Muscle layer of duodenum (tissue), 2 donors: ENCODE measurements at regions not wholly inside any gene's neighbourhood (a gene's known extent, or its start where the extent isn't known, plus 50 kb on each side); places are given as distances from the start of the nearest gene placed in this dataset.

Experiments used
- H3K27ac ChIP-seq: one replicate; pipeline ENCODE4 v1.7.0; 2013; ENCODE audit warnings: mild to moderate bottlenecking, low read length
- H3K27me3 ChIP-seq: one replicate; pipeline ENCODE4 v1.7.0; 2013; ENCODE audit warnings: low read depth, mild to moderate bottlenecking, control low read depth, low read length
- H3K36me3 ChIP-seq, 2 donors: one replicate each; pipeline ENCODE4 v1.7.0; 2013; ENCODE audit warnings: low read length in 2 of 2, control low read depth in 1 of 2, mild to moderate bottlenecking in 1 of 2; ENCODE audit not compliant: insufficient read depth in 2 of 2, control insufficient read depth in 1 of 2
- H3K4me1 ChIP-seq, 2 donors: one replicate each; pipeline ENCODE4 v1.7.0; 2013; ENCODE audit warnings: low read length in 2 of 2, mild to moderate bottlenecking in 2 of 2, control low read depth in 1 of 2, moderate library complexity in 1 of 2; ENCODE audit not compliant: insufficient read depth in 2 of 2, control insufficient read depth in 1 of 2
- H3K4me3 ChIP-seq, 2 donors: one replicate each; pipeline ENCODE4 v1.7.0; 2013; ENCODE audit warnings: low read length in 2 of 2, low read depth in 1 of 2, mild to moderate bottlenecking in 1 of 2
- H3K9me3 ChIP-seq, 2 donors: one replicate each; pipeline ENCODE4 v1.7.0; 2013; ENCODE audit warnings: low read length in 2 of 2, control low read depth in 1 of 2, mild to moderate bottlenecking in 1 of 2; ENCODE audit not compliant: control insufficient read depth in 1 of 2
- donor health status: healthy.

- Histone ChIP-seq H3K27me3 (no peaks in the 10 kb centered on the region), H3K4me3 (no peak overlapping the region), H3K36me3 (no peaks in the 10 kb centered on the region), H3K27ac (no peak overlapping the region), H3K4me1 (peaks cover 15 to 17% of the 10 kb centered on the region in 2 donors), H3K9me3 (no peaks in the 10 kb centered on the region)
Observed at GRCh38 chr20:40568200-40568599, 120.8 kb downstream of the MAFB start.

GRCh38 chr20:40565682-40566040, 123.4 kb downstream of the MAFB start:
- peaks cover 15 to 21% of the 10 kb centered on the region in 2 donors for H3K4me1 ChIP-seq

GRCh38 chr20:40565001-40565681, 123.9 kb downstream of the MAFB start:
- Histone ChIP-seq H3K27ac (no peak overlapping the region), H3K9me3 (no peaks in the 10 kb centered on the region), H3K27me3 (no peaks in the 10 kb centered on the region), H3K4me1 (peaks cover 15 to 21% of the 10 kb centered on the region in 2 donors), H3K4me3 (no peak overlapping the region), H3K36me3 (no peaks in the 10 kb centered on the region)

More at GRCh38 chr20:40565682-40566040, 123.4 kb downstream of the MAFB start:
- no peaks in the 10 kb centered on the region for H3K36me3 ChIP-seq
- no peaks in the 10 kb centered on the region for H3K27me3 ChIP-seq
- no peaks in the 10 kb centered on the region for H3K9me3 ChIP-seq
- no peak overlapping the region for H3K27ac ChIP-seq
- H3K4me3 ChIP-seq = no peak overlapping the region

GRCh38 chr20:40563296-40563950, 125.6 kb downstream of the MAFB start:
- Histone ChIP-seq H3K4me3 (no peak overlapping the region), H3K27me3 (no peaks in the 10 kb centered on the region), H3K4me1 (peaks cover 15 to 21% of the 10 kb centered on the region in 2 donors), H3K9me3 (no peaks in the 10 kb centered on the region), H3K27ac (no peak overlapping the region), H3K36me3 (no peaks in the 10 kb centered on the region)

- no peaks in the 10 kb centered on the region for H3K36me3 ChIP-seq
- no peaks in the 10 kb centered on the region for H3K27me3 ChIP-seq
- no peaks in the 10 kb centered on the region for H3K9me3 ChIP-seq
- no peak overlapping the region for H3K27ac ChIP-seq
- H3K4me3 ChIP-seq = no peak overlapping the region
- peaks cover 15 to 21% of the 10 kb centered on the region in 2 donors for H3K4me1 ChIP-seq
Observed at GRCh38 chr20:40562031-40562430, 127.0 kb downstream of the MAFB start.

GRCh38 chr20:40561187-40561586, 127.8 kb downstream of the MAFB start:
- no peak overlapping the region for H3K27ac ChIP-seq
- no peak overlapping the region for H3K4me3 ChIP-seq
- H3K27me3 ChIP-seq = no peaks in the 10 kb centered on the region
- H3K9me3 ChIP-seq = no peaks in the 10 kb centered on the region
- H3K36me3 ChIP-seq = no peaks in the 10 kb centered on the region
- peaks cover 15 to 21% of the 10 kb centered on the region in 2 donors for H3K4me1 ChIP-seq

- H3K36me3 ChIP-seq = no peaks in the 10 kb centered on the region
- H3K4me3 ChIP-seq = no peak overlapping the region
- no peak overlapping the region for H3K27ac ChIP-seq
- no peaks in the 10 kb centered on the region for H3K27me3 ChIP-seq
- H3K9me3 ChIP-seq = peaks cover 0 to 4% of the 10 kb centered on the region in 2 donors
- H3K4me1 ChIP-seq = peaks cover 0 to 4% of the 10 kb centered on the region in 2 donors
Observed at GRCh38 chr20:40558212-40558611, 130.8 kb downstream of the MAFB start.

- Histone ChIP-seq H3K4me1 (no peaks in the 10 kb centered on the region), H3K27ac (no peak overlapping the region)
Observed at GRCh38 chr20:40551125-40551530, 137.9 kb downstream of the MAFB start.

GRCh38 chr20:40547483-40548091, 141.4 kb downstream of the MAFB start:
- Histone ChIP-seq H3K36me3 (no peaks in the 10 kb centered on the region), H3K9me3 (no peaks in the 10 kb centered on the region), H3K4me1 (no peaks in the 10 kb centered on the region), H3K4me3 (no peak overlapping the region), H3K27me3 (no peaks in the 10 kb centered on the region), H3K27ac (no peak overlapping the region)

More at GRCh38 chr20:40551125-40551530, 137.9 kb downstream of the MAFB start:
- Histone ChIP-seq H3K9me3 (peaks cover 0 to 4% of the 10 kb centered on the region in 2 donors), H3K4me3 (no peak overlapping the region), H3K36me3 (no peaks in the 10 kb centered on the region), H3K27me3 (no peaks in the 10 kb centered on the region)

GRCh38 chr20:40545478-40545877, 143.6 kb downstream of the MAFB start:
- H3K27me3 ChIP-seq = no peaks in the 10 kb centered on the region
- no peak overlapping the region for H3K4me3 ChIP-seq
- no peaks in the 10 kb centered on the region for H3K4me1 ChIP-seq
- no peaks in the 10 kb centered on the region for H3K9me3 ChIP-seq
- H3K27ac ChIP-seq = no peak overlapping the region
- H3K36me3 ChIP-seq = no peaks in the 10 kb centered on the region

- Histone ChIP-seq H3K4me1 (no peaks in the 10 kb centered on the region), H3K4me3 (no peak overlapping the region), H3K36me3 (no peaks in the 10 kb centered on the region), H3K27ac (no peak overlapping the region), H3K9me3 (no peaks in the 10 kb centered on the region), H3K27me3 (no peaks in the 10 kb centered on the region)
Observed at GRCh38 chr20:40542065-40542464, 147.0 kb downstream of the MAFB start.
